H1 (cell line): ENCODE measurements at regions not wholly inside any gene's neighbourhood (a gene's known extent, or its start where the extent isn't known, plus 50 kb on each side); places are given as distances from the start of the nearest gene placed in this dataset.

ENCODE experiments used
- CBX8 ChIP-seq: fragments of 300-800, 300-1000 bp; sonication (generic); IDR thresholded peaks from 2 replicates; pipeline ENCODE4 v1.7.1; 2016; ENCODE audit warnings: low read depth, low read length, borderline replicate concordance
- CHD2 ChIP-seq: IDR thresholded peaks from 2 replicates; pipeline ENCODE4 v1.6.1; 2012; ENCODE audit warnings: low read length, improper control_type of control experiment
- EGR1 ChIP-seq: IDR thresholded peaks from 2 replicates; pipeline ENCODE4 v1.6.1; 2011; ENCODE audit warnings: low read depth, low read length, borderline replicate concordance
- JUN ChIP-seq: IDR thresholded peaks from 2 replicates; pipeline ENCODE4 v1.6.1; 2011; ENCODE audit warnings: low read depth, mild to moderate bottlenecking, improper control_type of control experiment, low read length
- KDM1A ChIP-seq: fragments of 200-600, 300-600 bp; sonication (generic); IDR thresholded peaks from 2 replicates; pipeline ENCODE4 v1.7.1; 2016; ENCODE audit warnings: mild to moderate bottlenecking, low read length, borderline replicate concordance
- POLR2A ChIP-seq, 2 experiments: IDR thresholded peaks; 1 replicate in 1 of 2; 2 replicates in 1 of 2; pipeline ENCODE4 v1.6.1; 2011; ENCODE audit warnings: low read depth in 2 of 2, low read length in 2 of 2, mild to moderate bottlenecking in 2 of 2; ENCODE audit errors: control extremely low read depth in 1 of 2
- POLR2AphosphoS5 ChIP-seq: IDR thresholded peaks from 2 replicates; pipeline ENCODE4 v1.6.1; 2011; ENCODE audit warnings: low read depth, low read length
- RAD21 ChIP-seq, 2 experiments: IDR thresholded peaks in 1 of 2; conservative IDR thresholded peaks in 1 of 2; 2 replicates each; pipeline ENCODE4 v1.6.1; 2011; ENCODE audit warnings: low read depth in 2 of 2, low read length in 2 of 2, improper control_type of control experiment in 1 of 2, inconsistent platforms in 1 of 2, mild to moderate bottlenecking in 1 of 2, moderate library complexity in 1 of 2
- SIN3A ChIP-seq, 2 experiments: IDR thresholded peaks in 1 of 2; conservative IDR thresholded peaks in 1 of 2; 2 replicates each; pipeline ENCODE4 v1.6.1; 2011 to 2012; ENCODE audit warnings: low read length in 2 of 2, improper control_type of control experiment in 1 of 2, low read depth in 1 of 2, mild to moderate bottlenecking in 1 of 2
- TF ChIP-seq, protein P1 (sequence below), 3 experiments: IDR thresholded peaks; 1 replicate in 2 of 3; 2 replicates in 1 of 3; pipeline versions ENCODE4 v1.5.1 to v1.6.1; 2011; ENCODE audit warnings: low read length in 3 of 3, mild to moderate bottlenecking in 3 of 3, inconsistent platforms in 2 of 3, low read depth in 1 of 3, moderate library complexity in 1 of 3; ENCODE audit not compliant: insufficient read depth in 1 of 3; ENCODE audit errors: control extremely low read depth in 1 of 3
- TF ChIP-seq, protein P2 (sequence below): IDR thresholded peaks from 2 replicates; pipeline ENCODE4 v1.6.1; 2012; ENCODE audit warnings: low read length, inconsistent platforms

DNA sequence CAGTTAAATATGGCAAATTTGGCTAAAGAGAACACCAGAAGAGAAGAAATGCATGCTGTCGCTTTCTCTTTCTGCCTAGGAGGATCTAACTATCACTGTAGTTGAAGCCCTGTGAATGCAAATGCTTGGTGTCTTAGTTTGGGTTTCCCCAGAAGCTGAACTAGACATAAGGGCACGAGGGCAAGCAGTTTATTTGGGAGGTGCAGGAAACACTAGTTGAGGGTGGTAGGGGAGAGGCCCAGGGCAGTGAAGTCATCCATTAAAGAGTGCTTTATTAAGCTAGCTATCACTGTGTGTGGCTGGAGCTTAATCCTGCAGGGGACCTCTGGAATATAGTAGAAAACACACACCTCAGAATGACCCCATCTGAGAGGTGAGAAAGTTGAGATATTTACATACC, 639.8 kb upstream of the ZEB2 start:
- TF ChIP-seq KDM1A (no peak), POLR2A (IDR thresholded peaks at IDR 0.05; ENCODE audit: control extremely low read depth in 1 of 2, low read depth in 2 of 2, low read length in 2 of 2) (no peak), POLR2AphosphoS5 (no peak), CHD2 (no peak), SIN3A (conservative IDR thresholded peaks at IDR 0.05 in 1 of 2, IDR thresholded peaks at IDR 0.05 in 1 of 2; ENCODE audit: low read depth in 1 of 2, low read length in 2 of 2) (no peak), EGR1 (no peak), RAD21 (IDR thresholded peaks at IDR 0.05 in 1 of 2, conservative IDR thresholded peaks at IDR 0.05 in 1 of 2; ENCODE audit: low read depth in 2 of 2, low read length in 2 of 2) (no peak), CBX8 (no peak), JUN (no peak)
- TF ChIP-seq, protein P1, sequence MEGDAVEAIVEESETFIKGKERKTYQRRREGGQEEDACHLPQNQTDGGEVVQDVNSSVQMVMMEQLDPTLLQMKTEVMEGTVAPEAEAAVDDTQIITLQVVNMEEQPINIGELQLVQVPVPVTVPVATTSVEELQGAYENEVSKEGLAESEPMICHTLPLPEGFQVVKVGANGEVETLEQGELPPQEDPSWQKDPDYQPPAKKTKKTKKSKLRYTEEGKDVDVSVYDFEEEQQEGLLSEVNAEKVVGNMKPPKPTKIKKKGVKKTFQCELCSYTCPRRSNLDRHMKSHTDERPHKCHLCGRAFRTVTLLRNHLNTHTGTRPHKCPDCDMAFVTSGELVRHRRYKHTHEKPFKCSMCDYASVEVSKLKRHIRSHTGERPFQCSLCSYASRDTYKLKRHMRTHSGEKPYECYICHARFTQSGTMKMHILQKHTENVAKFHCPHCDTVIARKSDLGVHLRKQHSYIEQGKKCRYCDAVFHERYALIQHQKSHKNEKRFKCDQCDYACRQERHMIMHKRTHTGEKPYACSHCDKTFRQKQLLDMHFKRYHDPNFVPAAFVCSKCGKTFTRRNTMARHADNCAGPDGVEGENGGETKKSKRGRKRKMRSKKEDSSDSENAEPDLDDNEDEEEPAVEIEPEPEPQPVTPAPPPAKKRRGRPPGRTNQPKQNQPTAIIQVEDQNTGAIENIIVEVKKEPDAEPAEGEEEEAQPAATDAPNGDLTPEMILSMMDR (IDR thresholded peaks at IDR 0.05; ENCODE audit: control extremely low read depth in 1 of 3, insufficient read depth in 1 of 3, low read depth in 1 of 3, low read length in 3 of 3) = no peak
- TF ChIP-seq, protein P2, sequence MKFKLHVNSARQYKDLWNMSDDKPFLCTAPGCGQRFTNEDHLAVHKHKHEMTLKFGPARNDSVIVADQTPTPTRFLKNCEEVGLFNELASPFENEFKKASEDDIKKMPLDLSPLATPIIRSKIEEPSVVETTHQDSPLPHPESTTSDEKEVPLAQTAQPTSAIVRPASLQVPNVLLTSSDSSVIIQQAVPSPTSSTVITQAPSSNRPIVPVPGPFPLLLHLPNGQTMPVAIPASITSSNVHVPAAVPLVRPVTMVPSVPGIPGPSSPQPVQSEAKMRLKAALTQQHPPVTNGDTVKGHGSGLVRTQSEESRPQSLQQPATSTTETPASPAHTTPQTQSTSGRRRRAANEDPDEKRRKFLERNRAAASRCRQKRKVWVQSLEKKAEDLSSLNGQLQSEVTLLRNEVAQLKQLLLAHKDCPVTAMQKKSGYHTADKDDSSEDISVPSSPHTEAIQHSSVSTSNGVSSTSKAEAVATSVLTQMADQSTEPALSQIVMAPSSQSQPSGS = no peak
